Stimulated activated CD8-positive, alpha-beta memory T cell treated with anti-CD3 and anti-CD28 coated beads, Interleukin-15, amount 100 ng/mL, for 48 hours (primary cell): ENCODE measurements at regions not wholly inside any gene's neighbourhood (a gene's known extent, or its start where the extent isn't known, plus 50 kb on each side); places are given as distances from the start of the nearest gene placed in this dataset.

ENCODE experiments used
- DNase-seq, 2 donors: peaks; one replicate each; pipeline ENCODE4 v3.0.0-alpha.2; 2020; ENCODE audit warnings: low read depth in 2 of 2

DNA sequence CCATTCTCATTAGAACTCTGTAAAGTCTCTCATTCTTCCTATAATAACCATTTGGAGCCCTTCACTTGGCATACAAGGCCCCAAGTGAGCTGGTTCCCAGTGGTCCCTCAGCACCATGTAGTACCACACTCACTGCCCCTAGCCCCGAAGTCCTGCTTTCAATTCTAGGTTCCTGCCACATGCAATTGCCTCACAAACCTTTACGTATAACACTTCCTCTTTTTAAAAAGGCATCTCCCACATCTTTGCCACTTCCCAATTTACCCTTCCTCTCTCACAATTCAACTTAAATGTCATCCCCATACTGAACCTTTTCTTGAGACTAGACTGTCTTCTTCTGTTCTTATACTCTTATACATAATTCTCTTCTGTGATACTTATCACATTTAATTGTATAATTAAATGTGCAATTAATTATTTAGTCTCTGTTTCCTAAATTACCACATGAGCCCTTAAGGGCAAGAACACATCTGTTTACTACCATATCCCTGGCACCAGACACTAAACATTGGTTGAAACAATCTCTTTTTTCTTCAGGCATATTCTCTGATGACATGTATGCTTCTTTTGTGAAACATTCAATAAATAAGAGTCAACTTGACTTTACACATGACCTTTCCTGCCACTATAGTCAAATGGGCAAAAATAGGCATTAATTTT is 304.0 kb downstream of the SPRY2 start:
- DNase-seq: no peak

DNA sequence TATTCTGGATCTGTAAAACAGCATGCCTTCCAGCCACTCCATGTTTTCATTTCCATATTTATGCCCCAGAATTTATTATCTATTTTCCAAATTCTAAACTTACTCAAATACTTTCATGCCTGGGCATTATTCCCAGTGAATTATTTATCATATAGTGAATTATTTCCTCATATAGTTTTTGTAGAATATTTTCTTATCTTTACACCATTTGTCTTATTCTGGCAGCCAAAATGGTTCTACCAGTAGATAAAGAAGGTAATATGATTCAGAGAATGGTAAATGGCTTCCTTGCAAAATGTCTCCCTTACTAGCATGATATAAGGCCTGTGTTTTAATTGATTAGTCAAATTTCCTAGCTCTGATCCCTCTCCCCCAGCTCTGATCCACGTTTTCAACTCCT is 305.8 kb downstream of the SPRY2 start:
- no peak for DNase-seq

- no peak for DNase-seq
These were observed 307.0 kb downstream of the SPRY2 start for GRCh38 chr13:80033951-80034350.

DNA sequence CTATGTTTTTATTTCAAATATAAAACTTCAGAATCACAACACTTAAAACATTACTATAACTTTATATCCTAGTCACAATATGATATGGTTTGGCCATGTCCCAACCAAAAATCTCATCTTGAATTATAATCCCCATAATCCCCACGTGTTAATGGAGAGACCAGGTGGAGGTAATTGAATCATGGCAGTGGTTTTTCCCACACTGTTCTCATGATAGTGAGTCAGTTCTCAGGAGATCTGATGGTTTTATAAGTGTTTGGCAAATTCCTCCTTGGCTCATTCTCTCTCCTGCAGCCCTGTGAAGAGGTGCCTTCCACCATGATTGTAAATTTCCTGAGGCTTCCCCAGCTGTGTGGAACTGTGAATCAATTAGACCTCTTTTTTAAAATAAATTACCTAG is 307.6 kb downstream of the SPRY2 start:
- DNase-seq: no peak

DNA sequence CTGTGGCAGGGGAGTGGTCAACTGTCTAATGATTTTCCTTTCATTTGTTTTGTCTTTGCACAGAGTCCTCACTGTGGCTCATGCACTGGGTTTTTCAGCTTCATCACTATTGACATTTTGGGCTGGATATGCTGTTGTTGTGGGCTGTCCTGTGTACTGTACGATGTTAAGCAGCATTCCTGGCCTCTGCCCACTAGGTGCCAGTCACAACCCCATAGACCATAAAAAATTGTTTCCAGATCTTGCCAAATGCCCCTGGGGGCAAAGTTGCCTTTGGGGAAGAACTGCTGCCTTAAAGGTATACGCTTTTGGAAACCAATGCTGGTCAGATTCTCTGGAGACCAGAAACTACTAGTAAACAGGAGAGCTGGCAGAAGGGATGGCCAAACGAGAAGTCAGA is 310.4 kb downstream of the SPRY2 start:
- no peak for DNase-seq

- DNase-seq: no peak
These were observed 311.8 kb downstream of the SPRY2 start for GRCh38 chr13:80029170-80029569.

GRCh38 chr13:80022146-80022545 is 318.8 kb downstream of the SPRY2 start:
- no peak for DNase-seq

GRCh38 chr13:80012251-80012650 is 328.7 kb downstream of the SPRY2 start:
- no peak for DNase-seq

DNA sequence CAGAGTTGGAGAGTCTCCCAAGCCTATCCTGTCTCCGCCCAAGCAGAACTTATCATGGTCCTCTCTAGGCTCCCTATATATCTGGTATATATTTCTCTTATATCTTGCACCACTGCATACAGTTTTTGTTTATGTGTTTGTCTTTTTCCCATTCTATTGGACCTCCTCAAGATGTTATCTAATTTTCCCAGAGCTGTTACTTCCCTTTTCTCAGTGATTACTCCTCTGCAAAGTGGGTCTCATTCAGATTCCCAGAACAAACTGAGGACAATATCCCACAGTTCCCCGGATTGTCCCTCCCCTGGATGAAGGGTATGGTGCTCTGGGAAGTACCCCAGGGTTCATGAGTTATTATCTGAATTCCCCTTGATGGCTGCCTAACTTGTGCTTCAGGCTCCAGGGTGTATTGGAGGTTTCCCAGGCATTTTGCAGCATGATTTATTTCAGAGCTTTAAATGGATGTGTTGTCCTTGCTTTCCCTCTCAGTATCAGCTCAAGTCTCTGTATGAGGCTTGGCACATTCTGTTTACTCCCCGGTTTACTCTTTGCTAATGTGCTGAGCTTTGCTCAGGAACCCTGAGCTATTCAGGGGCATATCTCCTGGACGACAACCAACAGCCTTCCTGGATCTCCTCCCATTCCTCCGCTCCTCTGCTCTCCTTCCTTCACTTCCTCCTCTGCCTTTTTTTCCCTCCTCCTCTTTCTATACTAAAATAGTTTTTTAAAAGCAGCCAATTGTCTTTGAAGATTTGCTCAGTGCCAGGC is 329.3 kb downstream of the SPRY2 start:
- no peak for DNase-seq

DNA sequence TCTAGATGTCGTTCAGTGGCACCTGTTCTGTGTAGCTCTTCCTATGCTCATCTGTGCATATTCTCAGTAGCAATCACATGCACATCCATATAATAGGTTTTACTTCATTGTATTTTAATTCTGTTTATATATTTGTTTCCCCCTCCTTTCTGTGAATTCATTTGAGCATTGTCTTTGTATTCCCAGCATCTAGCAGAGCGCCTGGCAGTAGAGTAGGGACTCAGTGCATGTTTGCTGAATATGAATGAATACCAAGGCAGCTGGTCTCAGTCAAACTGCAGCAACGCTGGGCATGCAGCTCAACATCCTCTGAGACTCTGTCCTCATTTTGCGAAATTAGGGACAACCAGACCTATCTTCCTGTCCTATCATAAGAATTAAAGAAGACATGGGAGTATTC is 330.1 kb downstream of the SPRY2 start:
- no peak for DNase-seq

DNA sequence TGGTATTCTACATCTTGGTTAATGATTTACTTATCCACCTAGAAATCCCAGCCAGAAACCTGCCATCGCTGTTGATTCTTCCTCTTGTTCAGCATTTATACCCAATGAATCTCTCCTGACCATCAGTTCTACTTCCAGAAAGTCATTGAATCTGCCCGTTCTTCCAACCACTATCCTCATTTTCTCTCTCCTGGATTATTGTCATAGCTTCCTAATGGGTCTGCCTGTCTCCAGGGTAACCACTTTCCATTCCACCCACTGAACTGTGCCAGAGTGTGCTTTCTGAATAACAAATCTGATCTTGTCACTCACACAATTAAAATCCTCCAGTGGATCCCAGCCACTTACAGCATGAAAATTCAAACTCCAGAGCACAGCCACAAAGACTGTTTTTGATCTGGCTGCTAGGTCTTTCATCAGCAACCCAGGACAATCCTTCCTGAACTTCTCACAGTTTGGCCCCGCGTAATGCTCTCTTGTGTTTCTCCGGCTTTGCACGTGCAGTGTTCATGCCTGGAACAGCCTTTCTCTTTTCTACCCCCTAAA is 330.6 kb downstream of the SPRY2 start:
- no peak for DNase-seq

GRCh38 chr13:80009760-80010159 is 331.2 kb downstream of the SPRY2 start:
- no peak for DNase-seq

- DNase-seq: no peak
These were observed 334.0 kb downstream of the SPRY2 start for GRCh38 chr13:80006940-80007339.

DNA sequence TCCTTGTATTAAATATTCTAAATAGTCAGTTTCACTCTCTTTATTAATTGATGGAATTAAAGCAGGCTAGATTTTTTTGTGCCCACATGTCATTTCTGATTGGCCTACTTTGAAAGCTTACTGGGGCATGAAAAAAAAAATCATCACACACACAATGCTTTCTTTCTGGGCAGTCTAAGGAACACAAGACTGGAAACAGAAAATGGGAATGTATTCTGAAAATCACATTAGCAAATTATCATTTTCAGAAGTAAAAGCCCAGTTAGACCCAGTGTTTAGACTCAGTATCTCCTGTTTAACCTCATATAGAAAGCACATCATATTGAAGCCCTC is 339.4 kb downstream of the SPRY2 start:
- DNase-seq: no peak

DNA sequence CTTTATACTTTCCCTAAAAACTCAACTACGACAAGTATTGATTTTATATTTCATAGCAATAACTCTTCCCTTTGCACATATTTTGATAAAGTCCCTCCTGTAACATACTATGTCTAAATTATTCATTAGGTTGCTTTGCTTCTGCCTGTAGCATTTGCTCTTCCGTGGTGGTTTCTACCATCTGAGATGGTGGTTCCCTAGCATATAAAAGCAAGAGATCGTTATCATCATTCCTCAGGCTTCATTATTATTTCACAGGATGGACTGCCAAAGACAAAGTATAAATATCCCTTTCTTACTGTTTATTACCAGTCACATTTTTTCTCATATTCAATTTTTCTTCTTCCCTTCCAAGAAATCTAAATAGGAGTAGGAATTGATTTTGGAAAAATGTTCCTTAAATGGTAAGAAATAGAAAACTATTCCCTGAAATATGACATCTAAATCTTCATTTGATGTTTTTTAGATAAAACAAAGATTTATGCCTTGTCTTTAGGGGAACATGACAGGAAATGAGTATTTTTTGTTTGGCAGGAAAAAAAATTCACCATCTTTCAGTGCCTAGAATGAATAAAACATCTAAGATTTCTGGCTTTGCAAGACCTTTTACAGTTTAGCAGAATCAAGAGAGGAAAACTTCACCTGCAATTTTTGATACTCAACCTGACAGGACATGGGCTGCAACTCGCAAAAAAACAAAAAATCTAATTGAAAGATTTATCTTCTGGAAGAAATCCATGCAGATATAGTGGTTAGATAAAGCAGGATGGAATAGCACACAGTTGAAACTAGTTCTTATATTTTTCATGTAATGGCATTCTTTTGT is 340.0 kb downstream of the SPRY2 start:
- no peak for DNase-seq

- no peak for DNase-seq
These were observed 341.3 kb downstream of the SPRY2 start for GRCh38 chr13:79999601-80000000.

- DNase-seq: no peak
These were observed 342.5 kb downstream of the SPRY2 start for GRCh38 chr13:79998381-79998880.

- no peak for DNase-seq
These were observed 343.7 kb downstream of the SPRY2 start for GRCh38 chr13:79997244-79997643.

DNA sequence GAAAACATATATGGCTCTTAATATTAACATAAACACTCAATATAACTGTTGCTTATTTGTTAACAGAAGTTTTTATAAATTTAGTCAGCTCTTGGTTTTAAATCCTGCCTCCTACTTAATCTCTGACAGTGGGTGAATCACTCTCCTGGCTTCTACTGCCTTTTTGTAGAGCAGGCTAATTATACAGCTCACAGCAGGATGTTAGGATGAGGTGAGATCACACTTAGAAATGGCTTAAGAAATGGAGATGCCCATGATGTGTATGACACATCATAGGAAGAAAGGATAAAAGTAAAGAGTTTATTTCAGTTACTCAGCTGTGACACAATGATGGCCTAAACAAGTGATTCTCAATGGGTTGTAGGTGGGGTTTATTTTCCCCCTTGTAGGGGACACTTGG is 345.6 kb downstream of the SPRY2 start:
- DNase-seq: no peak

DNA sequence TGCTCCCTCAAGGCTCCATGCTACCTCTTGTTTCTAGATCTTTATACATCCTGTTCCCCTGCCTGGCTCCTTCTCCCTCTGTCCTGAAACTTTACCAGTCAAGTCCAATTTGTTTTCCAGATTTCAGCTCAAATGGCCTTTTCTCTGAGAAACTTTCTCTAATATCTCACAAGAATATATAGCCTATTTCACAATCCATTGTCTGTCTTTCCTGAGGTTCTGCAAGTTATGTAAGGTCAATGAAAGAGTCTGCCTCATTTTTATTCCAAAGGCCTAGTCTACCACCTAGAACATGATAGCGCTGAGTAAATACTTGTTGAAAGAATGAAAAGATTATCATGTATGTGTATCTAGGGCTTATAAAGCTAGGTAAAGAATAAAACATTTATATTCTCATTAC is 348.8 kb downstream of the SPRY2 start:
- no peak for DNase-seq

- no peak for DNase-seq
These were observed 350.9 kb downstream of the SPRY2 start for GRCh38 chr13:79990048-79990447.

DNA sequence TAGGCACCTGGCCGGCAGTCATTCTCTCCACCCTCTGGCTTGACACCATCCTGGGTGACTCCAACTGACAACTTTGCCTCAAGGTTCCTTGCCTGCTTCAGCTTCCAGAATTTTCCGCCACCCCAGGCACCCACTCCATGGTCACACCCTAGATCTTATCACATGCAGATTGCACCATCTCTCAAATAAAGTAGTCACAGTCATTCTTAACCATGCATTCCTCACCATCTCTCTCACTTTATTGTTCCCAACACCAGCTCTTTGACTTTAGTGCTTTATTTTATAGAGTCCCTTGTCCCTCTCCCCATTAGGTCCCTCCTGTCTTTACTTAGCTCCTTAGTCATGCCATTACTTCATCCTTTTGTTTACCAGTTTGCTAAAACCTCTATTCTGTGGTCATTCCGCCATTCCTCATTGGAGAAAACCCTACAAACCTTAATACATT is 351.7 kb downstream of the SPRY2 start:
- no peak for DNase-seq
